Hepatocyte (in vitro differentiated cells): ENCODE measurements at regions not wholly inside any gene's neighbourhood (a gene's known extent, or its start where the extent isn't known, plus 50 kb on each side); places are given as distances from the start of the nearest gene placed in this dataset.

Experiments used
- CTCF ChIP-seq: fragments of 200-600 bp; sonication (generic); IDR thresholded peaks from 2 replicates; pipeline ENCODE4 v1.5.1; 2016; ENCODE audit warnings: antibody characterized with exemption, mild to moderate bottlenecking; ENCODE audit not compliant: poor library complexity
- EZH2phosphoT487 ChIP-seq: fragments of 200-600 bp; sonication (generic); IDR thresholded peaks from one replicate; pipeline ENCODE4 v1.6.1; 2018; ENCODE audit warnings: antibody characterized with exemption, mild to moderate bottlenecking, low read depth, moderate library complexity; ENCODE audit not compliant: unreplicated experiment, severe bottlenecking

- TF ChIP-seq CTCF, result no peak
- no peak for TF ChIP-seq EZH2phosphoT487
Measured at GRCh38 chr3:75014008-75014407, 399.5 kb upstream of the CNTN3 start.
